Fibroblast of lung (primary cell): ENCODE measurements at regions not wholly inside any gene's neighbourhood (a gene's known extent, or its start where the extent isn't known, plus 50 kb on each side); places are given as distances from the start of the nearest gene placed in this dataset.

ENCODE experiments used
- DNase-seq, 2 donors: peaks; one replicate each; pipeline versions ENCODE4 v3.0.0 to v3.0.0-alpha.2; 2010; ENCODE audit warnings: low read depth in 2 of 2
- H2AFZ ChIP-seq: 2 replicates; pipeline ENCODE4 v1.5.1; 2012; ENCODE audit warnings: low read length, control low read depth, inconsistent platforms
- H3K27ac ChIP-seq: 2 replicates; pipeline ENCODE4 v1.5.1; 2011; ENCODE audit warnings: low read length, control low read depth; ENCODE audit not compliant: insufficient read depth
- H3K27me3 ChIP-seq: 2 replicates; pipeline ENCODE4 v1.5.1; 2011; ENCODE audit warnings: mild to moderate bottlenecking, low read length; ENCODE audit not compliant: control insufficient read depth, insufficient read depth
- H3K36me3 ChIP-seq: 2 replicates; pipeline ENCODE4 v1.5.1; 2011; ENCODE audit warnings: low read length; ENCODE audit not compliant: control insufficient read depth, insufficient read depth
- H3K4me1 ChIP-seq: 2 replicates; pipeline ENCODE4 v1.5.1; 2011; ENCODE audit warnings: low read length; ENCODE audit not compliant: control insufficient read depth, insufficient read depth; ENCODE audit errors: extremely low read depth
- H3K4me2 ChIP-seq: 2 replicates; pipeline ENCODE4 v1.5.1; 2011; ENCODE audit warnings: low read length, control low read depth; ENCODE audit not compliant: insufficient read depth; ENCODE audit errors: extremely low read depth
- H3K4me3 ChIP-seq, 4 experiments: fragments of 200-600 bp in 1 of 4; sonication (generic) in 1 of 4; replicated peaks in 1 of 4; 2 replicates each; pipeline ENCODE4 v1.5.1; 2011 to 2016; ENCODE audit warnings: low read length in 4 of 4, low read depth in 3 of 4, mild to moderate bottlenecking in 3 of 4, control low read depth in 2 of 4, inconsistent platforms in 1 of 4, mixed read lengths in 1 of 4; ENCODE audit not compliant: insufficient read depth in 1 of 4; ENCODE audit errors: control extremely low read depth in 1 of 4
- H3K79me2 ChIP-seq: 2 replicates; pipeline ENCODE4 v1.5.1; 2012; ENCODE audit warnings: mild to moderate bottlenecking, low read length, inconsistent platforms; ENCODE audit not compliant: control insufficient read depth, insufficient read depth
- H3K9ac ChIP-seq: 2 replicates; pipeline ENCODE4 v1.5.1; 2011; ENCODE audit warnings: mild to moderate bottlenecking, low read length, control low read depth; ENCODE audit not compliant: insufficient read depth
- H3K9me3 ChIP-seq: 2 replicates; pipeline ENCODE4 v1.5.1; 2012; ENCODE audit warnings: low read depth, low read length; ENCODE audit not compliant: control insufficient read depth, insufficient read depth
- H4K20me1 ChIP-seq: 2 replicates; pipeline ENCODE4 v1.5.1; 2011; ENCODE audit warnings: low read length; ENCODE audit not compliant: control insufficient read depth, insufficient read depth; ENCODE audit errors: extremely low read depth
- EZH2 ChIP-seq: IDR thresholded peaks from 2 replicates; pipeline ENCODE4 v1.5.1; 2012; ENCODE audit warnings: low read length, control low read depth, mild to moderate bottlenecking; ENCODE audit errors: missing control alignments
- TF ChIP-seq, protein P1 (sequence below), 2 donors: IDR thresholded peaks in 1 of 2; conservative IDR thresholded peaks in 1 of 2; 1 replicate in 1 of 2; 2 replicates in 1 of 2; pipeline ENCODE4 v1.5.1; 2011 to 2012; ENCODE audit warnings: low read length in 2 of 2, control low read depth in 1 of 2, inconsistent platforms in 1 of 2, low read depth in 1 of 2, mild to moderate bottlenecking in 1 of 2

DNA sequence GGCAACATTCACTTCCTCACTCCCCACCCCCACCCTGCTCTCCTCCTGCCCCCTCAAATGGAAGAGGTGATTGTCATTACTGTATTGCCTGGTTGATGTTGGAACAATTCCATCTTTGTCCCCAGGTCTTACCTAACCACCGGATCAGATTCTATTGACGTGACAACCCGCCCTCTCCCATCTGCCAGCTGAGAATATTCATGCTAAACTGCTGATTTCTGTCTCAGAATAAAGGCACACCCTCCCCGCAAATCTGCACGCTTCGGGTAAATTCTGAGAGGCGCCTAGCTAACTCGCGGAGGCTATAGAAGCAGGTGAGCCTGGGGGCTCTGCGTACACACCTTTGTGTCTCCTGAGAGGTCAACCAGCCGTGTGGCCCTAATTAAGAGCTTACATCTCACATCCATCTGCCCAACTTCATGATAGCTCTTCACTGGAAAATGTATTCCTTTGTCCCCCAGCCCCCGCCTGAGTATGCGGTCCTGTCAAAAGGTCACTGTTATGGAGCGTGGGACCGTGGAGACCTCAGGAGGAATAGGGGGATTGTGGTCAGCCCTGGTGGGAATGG lies 1054.3 kb downstream of the VRK1 start:
- Histone ChIP-seq H3K27me3 (no peaks in the 10 kb centered on the region), H3K9ac (no peak overlapping the region), H3K36me3 (no peaks in the 10 kb centered on the region), H3K4me1 (no peaks in the 10 kb centered on the region), H2AFZ (no peak overlapping the region), H4K20me1 (no peaks in the 10 kb centered on the region), H3K4me2 (no peak overlapping the region), H3K27ac (no peak overlapping the region), H3K9me3 (no peaks in the 10 kb centered on the region), H3K4me3 (no peak overlapping the region), H3K79me2 (no peaks in the 10 kb centered on the region)
- DNase-seq = no peak
- TF ChIP-seq, protein P1, sequence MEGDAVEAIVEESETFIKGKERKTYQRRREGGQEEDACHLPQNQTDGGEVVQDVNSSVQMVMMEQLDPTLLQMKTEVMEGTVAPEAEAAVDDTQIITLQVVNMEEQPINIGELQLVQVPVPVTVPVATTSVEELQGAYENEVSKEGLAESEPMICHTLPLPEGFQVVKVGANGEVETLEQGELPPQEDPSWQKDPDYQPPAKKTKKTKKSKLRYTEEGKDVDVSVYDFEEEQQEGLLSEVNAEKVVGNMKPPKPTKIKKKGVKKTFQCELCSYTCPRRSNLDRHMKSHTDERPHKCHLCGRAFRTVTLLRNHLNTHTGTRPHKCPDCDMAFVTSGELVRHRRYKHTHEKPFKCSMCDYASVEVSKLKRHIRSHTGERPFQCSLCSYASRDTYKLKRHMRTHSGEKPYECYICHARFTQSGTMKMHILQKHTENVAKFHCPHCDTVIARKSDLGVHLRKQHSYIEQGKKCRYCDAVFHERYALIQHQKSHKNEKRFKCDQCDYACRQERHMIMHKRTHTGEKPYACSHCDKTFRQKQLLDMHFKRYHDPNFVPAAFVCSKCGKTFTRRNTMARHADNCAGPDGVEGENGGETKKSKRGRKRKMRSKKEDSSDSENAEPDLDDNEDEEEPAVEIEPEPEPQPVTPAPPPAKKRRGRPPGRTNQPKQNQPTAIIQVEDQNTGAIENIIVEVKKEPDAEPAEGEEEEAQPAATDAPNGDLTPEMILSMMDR (conservative IDR thresholded peaks at IDR 0.05 in 1 of 2, IDR thresholded peaks at IDR 0.05 in 1 of 2; ENCODE audit: low read depth in 1 of 2, low read length in 2 of 2) = no peak
- no peak for TF ChIP-seq EZH2

DNA sequence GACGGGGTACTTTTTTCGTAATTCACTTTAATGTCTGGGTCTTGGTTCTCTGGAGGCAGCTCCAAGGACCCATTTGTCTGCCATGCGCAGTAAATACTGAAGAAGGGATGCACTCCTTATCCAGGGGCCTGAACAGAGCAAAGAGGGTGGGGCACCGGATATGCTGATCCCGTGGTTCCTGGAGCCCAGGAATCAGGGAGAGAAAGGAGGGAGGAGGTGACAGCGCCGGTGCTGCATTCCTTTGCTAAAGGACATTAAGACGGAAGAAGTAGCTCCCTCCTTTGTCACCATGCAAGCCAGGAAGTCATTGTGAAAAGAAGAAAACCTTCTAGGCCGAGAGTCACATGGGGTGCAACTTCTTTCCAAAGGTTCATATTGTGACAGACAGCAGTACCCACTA lies 1057.7 kb downstream of the VRK1 start:
- Histone ChIP-seq H3K4me1 (no peaks in the 10 kb centered on the region), H3K27me3 (no peaks in the 10 kb centered on the region), H3K27ac (no peak overlapping the region), H3K4me3 (no peak overlapping the region), H3K79me2 (no peaks in the 10 kb centered on the region), H2AFZ (no peak overlapping the region), H4K20me1 (no peaks in the 10 kb centered on the region), H3K36me3 (no peaks in the 10 kb centered on the region), H3K9ac (no peak overlapping the region), H3K9me3 (no peaks in the 10 kb centered on the region), H3K4me2 (no peak overlapping the region)
- TF ChIP-seq, protein P1 (conservative IDR thresholded peaks at IDR 0.05 in 1 of 2, IDR thresholded peaks at IDR 0.05 in 1 of 2; ENCODE audit: low read depth in 1 of 2, low read length in 2 of 2) = no peak
- no peak for TF ChIP-seq EZH2
- DNase-seq = no peak

DNA sequence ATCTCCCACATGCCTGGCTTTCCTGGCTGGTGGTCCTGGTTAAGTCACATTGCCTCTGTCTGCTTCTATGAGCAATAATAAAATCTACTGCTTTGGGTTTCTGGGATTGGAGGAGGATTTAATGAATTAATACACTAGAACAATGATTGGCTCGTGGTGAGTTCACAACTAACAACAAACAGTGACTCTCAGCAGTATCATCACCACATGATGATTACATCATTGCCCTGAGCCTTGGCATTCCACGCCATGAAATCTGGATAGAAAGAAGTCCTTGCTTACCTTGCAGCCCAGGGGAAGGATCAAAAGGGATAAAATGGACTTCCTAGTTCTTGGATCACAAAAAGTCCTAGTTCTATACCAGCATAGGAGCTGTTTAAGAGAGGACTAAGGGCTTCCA lies 1069.0 kb downstream of the VRK1 start:
- H3K36me3 ChIP-seq = no peaks in the 10 kb centered on the region
- no peak overlapping the region for H3K9ac ChIP-seq
- no peak overlapping the region for H3K27ac ChIP-seq
- no peak for TF ChIP-seq EZH2
- TF ChIP-seq, protein P1 (conservative IDR thresholded peaks at IDR 0.05 in 1 of 2, IDR thresholded peaks at IDR 0.05 in 1 of 2; ENCODE audit: low read depth in 1 of 2, low read length in 2 of 2) = no peak
- no peaks in the 10 kb centered on the region for H3K79me2 ChIP-seq
- H2AFZ ChIP-seq = no peak overlapping the region
- no peaks in the 10 kb centered on the region for H3K27me3 ChIP-seq
- no peak overlapping the region for H3K4me2 ChIP-seq
- no peaks in the 10 kb centered on the region for H3K4me1 ChIP-seq
- no peaks in the 10 kb centered on the region for H4K20me1 ChIP-seq
- no peak for DNase-seq
- no peaks in the 10 kb centered on the region for H3K9me3 ChIP-seq
- no peak overlapping the region for H3K4me3 ChIP-seq
